ENCODE measurements at regions not wholly inside any gene's neighbourhood (a gene's known extent, or its start where the extent isn't known, plus 50 kb on each side); places are given as distances from the start of the nearest gene placed in this dataset.

- H3K4me3 ChIP-seq (ENCODE audit: low read depth, low read length): no peak overlapping the region
Measured at GRCh38 chr16:65545413-65545956, 423.6 kb upstream of the CDH11 start.

- H3K4me3 ChIP-seq (ENCODE audit: low read depth, low read length): no peak overlapping the region
Measured at GRCh38 chr16:65543781-65544740, 422.2 kb upstream of the CDH11 start.

GRCh38 chr16:65541646-65542045 is 419.8 kb upstream of the CDH11 start:
- no peak overlapping the region for H3K4me3 ChIP-seq (ENCODE audit: low read depth, low read length)

DNA sequence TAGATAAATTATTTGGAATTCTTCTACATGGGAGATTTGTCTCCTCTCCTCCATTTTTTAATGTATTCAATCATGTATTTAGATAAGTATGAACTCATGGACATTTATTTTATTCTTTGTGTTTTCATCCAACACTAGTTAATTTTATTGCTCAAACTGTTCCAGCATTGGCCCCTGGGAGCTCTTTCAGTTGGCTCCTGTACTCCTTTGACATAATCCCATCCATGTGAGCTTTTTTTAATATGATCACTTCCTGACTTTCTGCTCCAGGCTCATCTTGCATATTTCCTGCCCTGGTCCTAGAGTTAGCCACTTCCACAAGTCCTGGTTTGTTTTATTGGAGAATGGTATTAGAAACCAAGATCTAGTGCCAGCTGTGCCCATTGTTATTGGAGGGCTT is 419.0 kb upstream of the CDH11 start:
- no peak overlapping the region for H3K4me3 ChIP-seq (ENCODE audit: low read depth, low read length)

DNA sequence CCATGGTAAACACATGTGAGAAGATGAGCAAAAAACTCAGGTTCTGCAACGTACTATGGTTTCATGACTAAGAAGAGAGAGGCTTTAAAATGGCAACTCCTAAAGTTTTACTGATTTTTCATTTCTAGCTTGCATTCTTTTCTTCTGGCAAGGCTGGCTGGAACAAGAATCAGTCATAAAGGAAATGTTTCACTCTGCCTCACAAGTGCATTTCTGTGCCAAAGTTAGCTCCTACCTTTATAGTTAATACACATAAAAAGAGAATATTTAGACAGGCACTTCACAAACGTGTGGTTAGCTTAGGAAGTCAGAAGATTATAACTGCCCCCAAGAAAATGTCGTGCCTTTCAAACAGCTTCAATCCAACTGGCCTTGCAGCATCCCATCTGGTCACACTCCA is 417.1 kb upstream of the CDH11 start:
- no peak overlapping the region for H3K4me3 ChIP-seq (ENCODE audit: low read depth, low read length)

DNA sequence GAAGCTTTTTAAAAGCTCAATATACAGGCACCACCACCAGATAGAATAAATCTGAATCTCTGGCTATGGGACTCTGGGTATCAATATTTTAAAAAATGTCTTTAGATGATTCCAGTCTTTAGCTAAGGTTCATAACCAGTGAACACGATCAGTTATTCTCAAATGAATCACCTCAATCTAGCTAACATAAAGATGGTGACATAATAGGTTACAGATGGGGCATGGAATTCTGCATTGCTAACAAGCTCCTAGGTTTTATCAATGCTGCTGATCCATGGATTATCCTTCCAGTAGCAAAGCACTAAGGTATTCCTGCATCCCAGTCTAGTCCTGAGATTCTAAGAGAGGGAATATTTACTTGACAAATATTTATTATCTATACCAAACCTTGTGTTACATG is 415.5 kb upstream of the CDH11 start:
- H3K4me3 ChIP-seq (ENCODE audit: low read depth, low read length): no peak overlapping the region

GRCh38 chr16:65534121-65534528 is 412.3 kb upstream of the CDH11 start:
- H3K4me3 ChIP-seq (ENCODE audit: low read depth, low read length): no peak overlapping the region

GRCh38 chr16:65532846-65533245 is 411.0 kb upstream of the CDH11 start:
- no peak overlapping the region for H3K4me3 ChIP-seq (ENCODE audit: low read depth, low read length)

DNA sequence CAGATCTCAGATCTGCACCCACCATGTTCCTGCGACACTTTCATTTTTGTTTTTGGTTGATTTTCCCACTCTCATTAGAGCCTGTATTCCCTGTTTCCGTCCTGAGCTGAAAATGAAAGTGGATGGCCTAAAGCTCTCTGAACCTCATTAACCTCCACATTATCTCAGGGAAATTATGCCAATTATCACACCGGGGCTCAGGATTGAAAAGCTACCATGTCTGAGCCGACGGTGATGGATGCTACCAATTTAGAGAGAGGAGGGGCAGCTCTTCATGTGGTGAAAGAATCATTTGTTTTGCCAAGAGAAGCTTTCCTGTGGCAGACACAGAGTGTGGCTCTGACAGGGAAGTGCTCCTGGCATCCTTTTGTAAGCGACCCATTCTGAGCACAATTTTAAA is 410.4 kb upstream of the CDH11 start:
- H3K4me3 ChIP-seq (ENCODE audit: low read depth, low read length): no peak overlapping the region

- no peak overlapping the region for H3K4me3 ChIP-seq (ENCODE audit: low read depth, low read length)
Measured at GRCh38 chr16:65531475-65531874, 409.6 kb upstream of the CDH11 start.

DNA sequence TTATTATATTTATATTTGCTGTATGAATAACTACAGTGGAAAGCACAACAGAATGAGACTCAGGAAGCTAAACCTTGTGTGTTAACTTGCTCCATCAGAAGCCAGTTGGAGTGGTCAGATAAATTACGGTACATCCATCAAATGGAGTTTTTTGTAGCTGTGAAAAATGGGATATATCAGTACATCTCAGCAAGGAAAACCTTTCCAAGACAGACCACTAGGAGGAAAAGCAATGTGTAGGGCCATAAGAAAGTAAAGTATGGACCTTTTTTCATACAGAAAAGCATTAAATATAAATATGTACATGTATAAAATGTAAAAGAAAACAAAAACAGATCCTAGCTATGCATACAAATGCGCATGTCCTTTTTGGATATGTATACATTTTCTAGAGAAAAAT is 403.8 kb upstream of the CDH11 start:
- H3K4me3 ChIP-seq (ENCODE audit: low read depth, low read length): no peak overlapping the region

- no peak overlapping the region for H3K4me3 ChIP-seq (ENCODE audit: low read depth, low read length)
Measured at GRCh38 chr16:65524997-65525396, 403.1 kb upstream of the CDH11 start.

- no peak overlapping the region for H3K4me3 ChIP-seq (ENCODE audit: low read depth, low read length)
Measured at GRCh38 chr16:65524231-65524630, 402.4 kb upstream of the CDH11 start.

GRCh38 chr16:65523283-65523944 is 401.6 kb upstream of the CDH11 start:
- H3K4me3 ChIP-seq (ENCODE audit: low read depth, low read length): no peak overlapping the region

- no peak overlapping the region for H3K4me3 ChIP-seq (ENCODE audit: low read depth, low read length)
Measured at GRCh38 chr16:65522412-65522811, 400.5 kb upstream of the CDH11 start.

DNA sequence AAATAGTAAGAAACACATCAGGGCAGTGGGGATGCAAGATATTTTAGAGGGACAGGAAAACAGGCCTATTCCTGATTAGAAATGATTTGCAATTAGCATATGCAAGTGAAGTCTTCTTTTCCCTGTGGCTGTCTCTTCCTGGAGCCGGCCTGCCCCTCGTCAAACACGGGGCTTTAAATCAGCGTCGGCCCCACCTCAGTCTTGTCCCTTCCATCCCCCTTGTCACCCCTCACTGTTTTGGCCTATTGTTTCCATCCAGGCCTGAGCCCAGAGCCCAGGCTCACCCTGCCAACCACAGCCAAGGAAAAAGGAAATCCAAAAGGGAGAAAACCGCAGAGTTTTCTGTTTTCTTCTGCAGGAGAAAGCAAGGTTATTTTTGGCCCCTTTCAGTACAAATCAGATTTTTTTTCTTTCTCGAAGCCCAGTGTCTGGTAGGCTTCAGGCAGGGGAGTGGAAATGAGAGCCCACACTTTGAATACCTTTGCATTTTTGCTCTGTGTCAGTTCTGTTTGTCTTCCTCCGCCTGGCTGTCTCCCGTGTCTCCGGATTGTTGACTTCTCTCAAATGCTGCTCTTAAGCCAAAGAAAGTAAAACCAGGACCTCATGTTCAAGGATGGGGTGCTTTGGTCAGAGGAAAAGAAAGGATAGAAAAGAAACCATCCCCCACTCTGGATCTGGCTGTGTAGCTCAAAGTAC is 399.9 kb upstream of the CDH11 start:
- H3K4me3 ChIP-seq (ENCODE audit: low read depth, low read length): no peak overlapping the region

- H3K4me3 ChIP-seq (ENCODE audit: low read depth, low read length): no peak overlapping the region
Measured at GRCh38 chr16:65519402-65519801, 397.5 kb upstream of the CDH11 start.

GRCh38 chr16:65515193-65515592 is 393.3 kb upstream of the CDH11 start:
- H3K4me3 ChIP-seq (ENCODE audit: low read depth, low read length): no peak overlapping the region

DNA sequence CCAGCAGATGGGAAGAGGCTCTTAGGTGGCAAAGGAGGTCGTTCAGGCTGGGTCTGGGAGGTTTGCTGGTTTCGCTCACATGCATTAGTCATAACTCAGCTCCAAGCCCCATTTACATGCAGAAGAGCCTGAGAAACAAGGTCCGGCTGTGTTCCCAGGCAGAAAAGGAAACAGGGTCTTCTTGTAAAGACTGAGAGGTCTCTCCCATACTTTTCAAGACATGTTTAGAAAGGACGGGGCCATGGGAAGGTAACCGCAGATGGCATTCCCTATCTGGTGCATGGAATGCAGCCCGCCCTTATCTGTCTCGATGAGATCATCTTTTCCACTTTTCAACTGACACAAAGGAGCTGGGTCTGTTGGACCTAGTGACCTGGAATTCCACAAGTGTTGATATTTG is 389.0 kb upstream of the CDH11 start:
- no peak overlapping the region for H3K4me3 ChIP-seq (ENCODE audit: low read depth, low read length)

DNA sequence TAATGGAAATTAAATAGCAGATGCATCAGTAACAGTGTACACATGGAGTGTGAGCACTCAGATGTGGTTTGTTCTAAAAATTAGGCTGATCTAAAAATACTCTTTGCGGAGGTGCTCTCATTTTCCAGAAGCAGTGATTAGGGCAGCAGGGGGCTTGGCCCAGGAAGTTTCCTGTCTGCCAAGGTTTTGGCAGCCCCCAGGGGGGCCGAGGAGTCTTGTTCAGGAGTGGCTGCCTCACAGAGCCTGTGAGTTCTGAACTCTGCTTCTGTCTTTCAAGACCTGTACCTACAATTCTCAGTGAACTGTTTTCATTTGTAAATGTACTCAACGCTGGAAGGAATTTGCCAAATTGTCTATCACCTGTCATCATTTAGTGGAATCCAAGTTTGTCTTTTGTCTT is 388.4 kb upstream of the CDH11 start:
- H3K4me3 ChIP-seq (ENCODE audit: low read depth, low read length): no peak overlapping the region

GRCh38 chr16:65509172-65509571 is 387.3 kb upstream of the CDH11 start:
- H3K4me3 ChIP-seq (ENCODE audit: low read depth, low read length): no peak overlapping the region
